ENCODE measurements at regions not wholly inside any gene's neighbourhood (a gene's known extent, or its start where the extent isn't known, plus 50 kb on each side); places are given as distances from the start of the nearest gene placed in this dataset.

GRCh38 chr9:129423216-129423615, 197.7 kb downstream of the C9orf50 start:
- TF ChIP-seq, protein P1, sequence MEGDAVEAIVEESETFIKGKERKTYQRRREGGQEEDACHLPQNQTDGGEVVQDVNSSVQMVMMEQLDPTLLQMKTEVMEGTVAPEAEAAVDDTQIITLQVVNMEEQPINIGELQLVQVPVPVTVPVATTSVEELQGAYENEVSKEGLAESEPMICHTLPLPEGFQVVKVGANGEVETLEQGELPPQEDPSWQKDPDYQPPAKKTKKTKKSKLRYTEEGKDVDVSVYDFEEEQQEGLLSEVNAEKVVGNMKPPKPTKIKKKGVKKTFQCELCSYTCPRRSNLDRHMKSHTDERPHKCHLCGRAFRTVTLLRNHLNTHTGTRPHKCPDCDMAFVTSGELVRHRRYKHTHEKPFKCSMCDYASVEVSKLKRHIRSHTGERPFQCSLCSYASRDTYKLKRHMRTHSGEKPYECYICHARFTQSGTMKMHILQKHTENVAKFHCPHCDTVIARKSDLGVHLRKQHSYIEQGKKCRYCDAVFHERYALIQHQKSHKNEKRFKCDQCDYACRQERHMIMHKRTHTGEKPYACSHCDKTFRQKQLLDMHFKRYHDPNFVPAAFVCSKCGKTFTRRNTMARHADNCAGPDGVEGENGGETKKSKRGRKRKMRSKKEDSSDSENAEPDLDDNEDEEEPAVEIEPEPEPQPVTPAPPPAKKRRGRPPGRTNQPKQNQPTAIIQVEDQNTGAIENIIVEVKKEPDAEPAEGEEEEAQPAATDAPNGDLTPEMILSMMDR (IDR thresholded peaks at IDR 0.05), result no peak
- TF ChIP-seq POLR2A (IDR thresholded peaks at IDR 0.05; ENCODE audit: low read depth) (no peak), POLR2AphosphoS5 (IDR thresholded peaks at IDR 0.05) (no peak)

All from esophagus muscularis mucosa (tissue), 3 donors.